C4-2B (cell line): ENCODE measurements at regions not wholly inside any gene's neighbourhood (a gene's known extent, or its start where the extent isn't known, plus 50 kb on each side); places are given as distances from the start of the nearest gene placed in this dataset.

Experiments
- ZFX ChIP-seq: fragments of 450-650 bp; IDR thresholded peaks from 2 replicates; pipeline ENCODE4 v1.6.1; 2017
- TF ChIP-seq, protein P1 (sequence below): fragments of 450-650 bp; conservative IDR thresholded peaks from 2 replicates; pipeline ENCODE4 v1.5.1; 2017; ENCODE audit warnings: mild to moderate bottlenecking

DNA sequence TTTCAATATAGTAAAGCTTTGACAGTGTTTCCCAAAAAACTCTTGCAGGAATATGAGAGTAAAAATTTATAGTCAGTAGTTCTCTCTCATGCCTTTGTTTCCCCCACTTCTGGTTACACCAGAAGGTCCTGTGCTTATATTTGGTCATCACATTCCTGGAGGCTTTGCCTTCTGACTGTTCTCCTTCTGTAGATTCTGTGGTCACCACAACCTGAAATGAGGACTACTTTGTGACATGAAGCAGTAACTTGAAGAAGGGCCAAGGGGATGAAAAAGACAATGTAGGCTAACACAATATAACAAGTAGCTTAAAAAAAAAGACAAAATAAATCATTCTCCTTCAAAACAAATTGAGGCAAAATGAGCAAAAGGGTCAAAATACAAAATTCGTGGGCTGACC is 366.2 kb upstream of the NR3C2 start:
- TF ChIP-seq, protein P1, sequence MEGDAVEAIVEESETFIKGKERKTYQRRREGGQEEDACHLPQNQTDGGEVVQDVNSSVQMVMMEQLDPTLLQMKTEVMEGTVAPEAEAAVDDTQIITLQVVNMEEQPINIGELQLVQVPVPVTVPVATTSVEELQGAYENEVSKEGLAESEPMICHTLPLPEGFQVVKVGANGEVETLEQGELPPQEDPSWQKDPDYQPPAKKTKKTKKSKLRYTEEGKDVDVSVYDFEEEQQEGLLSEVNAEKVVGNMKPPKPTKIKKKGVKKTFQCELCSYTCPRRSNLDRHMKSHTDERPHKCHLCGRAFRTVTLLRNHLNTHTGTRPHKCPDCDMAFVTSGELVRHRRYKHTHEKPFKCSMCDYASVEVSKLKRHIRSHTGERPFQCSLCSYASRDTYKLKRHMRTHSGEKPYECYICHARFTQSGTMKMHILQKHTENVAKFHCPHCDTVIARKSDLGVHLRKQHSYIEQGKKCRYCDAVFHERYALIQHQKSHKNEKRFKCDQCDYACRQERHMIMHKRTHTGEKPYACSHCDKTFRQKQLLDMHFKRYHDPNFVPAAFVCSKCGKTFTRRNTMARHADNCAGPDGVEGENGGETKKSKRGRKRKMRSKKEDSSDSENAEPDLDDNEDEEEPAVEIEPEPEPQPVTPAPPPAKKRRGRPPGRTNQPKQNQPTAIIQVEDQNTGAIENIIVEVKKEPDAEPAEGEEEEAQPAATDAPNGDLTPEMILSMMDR: no peak
- TF ChIP-seq ZFX: no peak
